ENCODE measurements at regions not wholly inside any gene's neighbourhood (a gene's known extent, or its start where the extent isn't known, plus 50 kb on each side); places are given as distances from the start of the nearest gene placed in this dataset.
"Not testable (repeated sequence)": the region's sequence is repeated elsewhere in the genome, so short reads cannot be mapped to it uniquely, and the experiment has no call there.

DNA sequence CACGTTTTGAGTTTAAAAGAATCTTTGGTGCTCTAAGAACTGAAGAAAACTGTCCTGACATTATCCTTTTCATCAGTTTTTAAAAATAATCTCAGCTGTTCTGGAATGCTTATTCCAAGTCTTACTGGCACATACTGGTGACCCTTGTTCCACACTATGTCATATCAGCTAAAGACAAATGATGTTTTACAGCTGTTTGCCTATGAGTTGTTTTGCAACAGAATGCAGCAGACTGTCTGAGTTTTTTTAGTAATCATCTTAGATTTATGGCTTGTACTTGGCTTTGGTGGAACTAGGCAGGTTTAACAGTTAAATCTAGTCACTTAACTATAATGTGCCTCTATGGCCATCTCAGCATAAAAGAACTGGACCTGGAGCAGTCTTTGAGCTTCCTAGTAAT lies 91.6 kb upstream of the GRIN2B start:
- in situ Hi-C loops (cut with MboI; ENCODE audit: low sequenced_read_pairs in 4 of 4) (no loop called here), intact Hi-C loops (cut with DNase I; ENCODE audit: low total_unique reads) (no loop called here)
- Histone ChIP-seq H3K4me3 (no peak overlapping the region), H3K9me3 (no peaks in the 10 kb centered on the region), H3K36me3 (no peaks in the 10 kb centered on the region), H3K27ac (no peak overlapping the region), H3K27me3 (no peaks in the 10 kb centered on the region), H3K4me1 (no peaks in the 10 kb centered on the region)
- TF ChIP-seq POLR2A (IDR thresholded peaks at IDR 0.05): no peak
- TF ChIP-seq, protein P1, sequence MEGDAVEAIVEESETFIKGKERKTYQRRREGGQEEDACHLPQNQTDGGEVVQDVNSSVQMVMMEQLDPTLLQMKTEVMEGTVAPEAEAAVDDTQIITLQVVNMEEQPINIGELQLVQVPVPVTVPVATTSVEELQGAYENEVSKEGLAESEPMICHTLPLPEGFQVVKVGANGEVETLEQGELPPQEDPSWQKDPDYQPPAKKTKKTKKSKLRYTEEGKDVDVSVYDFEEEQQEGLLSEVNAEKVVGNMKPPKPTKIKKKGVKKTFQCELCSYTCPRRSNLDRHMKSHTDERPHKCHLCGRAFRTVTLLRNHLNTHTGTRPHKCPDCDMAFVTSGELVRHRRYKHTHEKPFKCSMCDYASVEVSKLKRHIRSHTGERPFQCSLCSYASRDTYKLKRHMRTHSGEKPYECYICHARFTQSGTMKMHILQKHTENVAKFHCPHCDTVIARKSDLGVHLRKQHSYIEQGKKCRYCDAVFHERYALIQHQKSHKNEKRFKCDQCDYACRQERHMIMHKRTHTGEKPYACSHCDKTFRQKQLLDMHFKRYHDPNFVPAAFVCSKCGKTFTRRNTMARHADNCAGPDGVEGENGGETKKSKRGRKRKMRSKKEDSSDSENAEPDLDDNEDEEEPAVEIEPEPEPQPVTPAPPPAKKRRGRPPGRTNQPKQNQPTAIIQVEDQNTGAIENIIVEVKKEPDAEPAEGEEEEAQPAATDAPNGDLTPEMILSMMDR (IDR thresholded peaks at IDR 0.05 in 4 of 5, conservative IDR thresholded peaks at IDR 0.05 in 1 of 5): no peak
- ATAC-seq (no peak), DNase-seq (no peak)

DNA sequence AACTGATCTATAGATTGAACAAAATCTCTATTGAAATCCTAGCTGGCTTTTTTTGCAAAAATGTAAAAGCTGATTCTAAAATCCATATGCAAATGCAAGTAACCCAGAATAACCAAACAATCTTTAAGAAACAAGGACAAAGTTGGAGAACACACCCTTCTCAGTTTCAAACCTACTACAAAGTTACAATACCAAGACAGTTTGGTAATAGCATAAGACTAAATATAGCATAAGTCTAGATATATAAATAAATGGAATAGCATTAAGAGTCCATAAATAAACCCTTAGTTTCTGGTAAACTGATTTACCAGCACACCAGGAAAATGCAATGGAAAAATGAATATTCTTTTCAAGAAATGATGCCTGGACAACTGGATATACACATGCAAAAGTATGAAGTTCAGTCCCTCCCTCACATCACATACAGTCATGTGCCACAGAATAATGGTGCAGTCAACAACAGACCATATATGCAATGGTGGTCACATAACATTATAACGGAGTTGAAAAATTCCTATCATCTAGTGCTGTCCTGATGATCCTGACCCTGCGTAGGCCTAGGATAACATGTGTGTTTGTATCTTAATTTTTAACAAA lies 94.5 kb upstream of the GRIN2B start:
- no peaks in the 10 kb centered on the region for H3K27me3 ChIP-seq
- no peak for DNase-seq
- no peak overlapping the region for H3K4me3 ChIP-seq
- TF ChIP-seq, protein P1 (IDR thresholded peaks at IDR 0.05 in 4 of 5, conservative IDR thresholded peaks at IDR 0.05 in 1 of 5): no peak
- TF ChIP-seq POLR2A (IDR thresholded peaks at IDR 0.05): no peak
- H3K36me3 ChIP-seq: no peaks in the 10 kb centered on the region
- no peaks in the 10 kb centered on the region for H3K4me1 ChIP-seq
- in situ Hi-C loops (cut with MboI; ENCODE audit: low sequenced_read_pairs in 4 of 4) (no loop called here), intact Hi-C loops (cut with DNase I; ENCODE audit: low total_unique reads) (no loop called here)
- no peak overlapping the region for H3K27ac ChIP-seq
- H3K9me3 ChIP-seq: no peaks in the 10 kb centered on the region
- no peak for ATAC-seq

DNA sequence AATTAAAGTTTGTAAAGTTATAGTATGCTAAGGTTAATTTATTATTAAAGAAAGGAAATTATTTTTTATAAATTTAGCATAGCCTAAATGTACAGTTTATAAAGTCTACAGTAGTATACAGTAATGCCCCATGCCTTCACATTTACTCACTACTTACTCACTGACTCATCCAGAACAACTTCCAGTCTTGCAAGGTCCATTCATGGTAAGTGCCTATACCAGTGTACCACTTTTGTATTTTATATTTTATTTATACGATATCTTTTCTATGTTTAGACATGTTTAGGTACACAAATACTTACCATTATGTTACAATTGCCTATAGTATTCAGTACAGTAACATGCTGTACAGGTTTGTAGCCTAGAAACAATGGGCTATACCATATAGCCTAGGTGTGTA lies 95.1 kb upstream of the GRIN2B start:
- Histone ChIP-seq H3K27ac (no peak overlapping the region), H3K27me3 (no peaks in the 10 kb centered on the region), H3K4me3 (no peak overlapping the region), H3K4me1 (no peaks in the 10 kb centered on the region), H3K36me3 (no peaks in the 10 kb centered on the region), H3K9me3 (no peaks in the 10 kb centered on the region)
- in situ Hi-C loops (cut with MboI; ENCODE audit: low sequenced_read_pairs in 4 of 4) (no loop called here), intact Hi-C loops (cut with DNase I; ENCODE audit: low total_unique reads) (no loop called here)
- DNase-seq (no peak), ATAC-seq (no peak)
- no peak for TF ChIP-seq POLR2A (IDR thresholded peaks at IDR 0.05)
- TF ChIP-seq, protein P1 (IDR thresholded peaks at IDR 0.05 in 4 of 5, conservative IDR thresholded peaks at IDR 0.05 in 1 of 5): no peak

DNA sequence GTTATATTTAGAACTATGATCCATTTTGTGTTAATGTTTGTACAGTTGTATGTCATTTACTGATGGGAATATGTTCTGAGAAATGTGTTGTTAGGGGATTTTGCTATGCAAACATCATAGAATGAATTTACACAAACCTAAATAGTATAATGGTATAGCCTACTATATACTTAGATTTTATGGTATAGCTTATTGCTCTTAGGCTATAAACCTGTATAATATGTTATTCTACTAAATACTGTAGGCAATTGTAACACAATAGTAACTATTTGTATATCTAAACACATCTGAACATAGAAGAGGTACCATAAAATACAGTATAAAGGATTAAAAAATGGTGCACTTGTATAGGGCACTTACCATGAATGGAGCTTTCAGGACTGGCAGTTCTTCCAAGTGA lies 105.4 kb upstream of the GRIN2B start:
- H3K4me1 ChIP-seq: no peaks in the 10 kb centered on the region
- no peaks in the 10 kb centered on the region for H3K36me3 ChIP-seq
- no peak overlapping the region for H3K27ac ChIP-seq
- intact Hi-C loops (cut with DNase I; ENCODE audit: low total_unique reads) (no loop called here), in situ Hi-C loops (cut with MboI; ENCODE audit: low sequenced_read_pairs in 4 of 4) (no loop called here)
- TF ChIP-seq, protein P1 (IDR thresholded peaks at IDR 0.05 in 4 of 5, conservative IDR thresholded peaks at IDR 0.05 in 1 of 5): no peak
- no peak for TF ChIP-seq POLR2A (IDR thresholded peaks at IDR 0.05)
- no peak for ATAC-seq
- no peak overlapping the region for H3K4me3 ChIP-seq
- H3K27me3 ChIP-seq: no peaks in the 10 kb centered on the region
- no peak for DNase-seq
- H3K9me3 ChIP-seq: no peaks in the 10 kb centered on the region

DNA sequence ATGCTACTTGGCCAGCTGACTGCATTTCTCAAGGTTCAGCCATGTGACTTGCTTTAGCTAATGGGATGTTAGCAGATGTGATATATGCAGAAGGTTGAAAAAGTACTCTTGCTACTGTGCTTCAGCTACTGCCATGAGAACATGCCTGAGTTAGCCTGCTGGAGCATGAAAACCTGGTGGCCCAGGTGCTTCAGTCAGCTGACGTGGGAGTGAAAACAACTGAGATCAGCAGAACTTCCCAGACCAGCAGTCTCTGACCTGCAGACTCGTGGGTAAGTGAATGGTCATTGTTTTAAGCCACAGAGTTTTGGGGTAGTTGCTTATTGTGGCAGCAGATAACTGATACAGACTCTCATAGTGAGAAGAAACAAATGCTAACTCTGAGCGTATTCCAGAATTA lies 118.6 kb upstream of the GRIN2B start:
- in situ Hi-C loops (cut with MboI; ENCODE audit: low sequenced_read_pairs in 4 of 4) (no loop called here), intact Hi-C loops (cut with DNase I; ENCODE audit: low total_unique reads) (no loop called here)
- H3K4me1 ChIP-seq: no peaks in the 10 kb centered on the region
- DNase-seq (no peak), ATAC-seq (no peak)
- H3K27me3 ChIP-seq: no peaks in the 10 kb centered on the region
- TF ChIP-seq, protein P1 (IDR thresholded peaks at IDR 0.05 in 4 of 5, conservative IDR thresholded peaks at IDR 0.05 in 1 of 5): no peak
- TF ChIP-seq POLR2A (IDR thresholded peaks at IDR 0.05): no peak
- no peak overlapping the region for H3K4me3 ChIP-seq
- H3K36me3 ChIP-seq: no peaks in the 10 kb centered on the region
- H3K9me3 ChIP-seq: no peaks in the 10 kb centered on the region
- no peak overlapping the region for H3K27ac ChIP-seq

DNA sequence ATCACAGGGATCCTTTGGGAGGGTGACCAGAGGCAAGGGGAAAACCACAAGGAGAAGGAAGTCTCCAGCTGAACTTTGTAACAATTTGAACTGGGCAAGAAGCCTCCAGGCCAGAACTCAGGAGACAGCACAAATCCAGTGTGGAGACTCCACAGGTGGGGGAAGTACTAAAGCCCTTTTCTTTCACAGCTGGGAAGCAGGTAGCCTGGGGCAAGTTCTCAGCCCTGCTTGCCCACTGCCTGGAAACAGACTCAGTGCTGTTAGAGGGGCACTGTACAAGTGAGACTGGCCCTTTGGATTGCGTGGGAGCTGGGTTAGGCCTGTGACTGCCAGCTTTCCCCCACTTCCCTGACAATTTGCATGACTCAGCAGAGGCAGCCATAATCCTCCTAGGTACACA lies 120.2 kb upstream of the GRIN2B start:
- ATAC-seq; in situ Hi-C loops (cut with MboI; ENCODE audit: low sequenced_read_pairs in 4 of 4); H3K27me3 ChIP-seq; H3K36me3 ChIP-seq; H3K27ac ChIP-seq; H3K4me1 ChIP-seq; intact Hi-C loops (cut with DNase I; ENCODE audit: low total_unique reads); H3K9me3 ChIP-seq; H3K4me3 ChIP-seq; DNase-seq: not testable (repeated sequence)
